GM18505 (cell line): ENCODE measurements at regions not wholly inside any gene's neighbourhood (a gene's known extent, or its start where the extent isn't known, plus 50 kb on each side); places are given as distances from the start of the nearest gene placed in this dataset.
"Not testable (repeated sequence)": the region's sequence is repeated elsewhere in the genome, so short reads cannot be mapped to it uniquely, and the experiment has no call there.

Source experiments
- ATAC-seq: cut with Tn5 transposase; IDR thresholded peaks from one replicate; pipeline ENCODE4 v1.9.1; 2021; ENCODE audit not compliant: unreplicated experiment
- POLR2A ChIP-seq: IDR thresholded peaks from 4 replicates; pipeline ENCODE4 v1.6.1; 2011; ENCODE audit warnings: borderline replicate concordance; ENCODE audit not compliant: insufficient read depth, insufficient read length; ENCODE audit errors: extremely low read depth

DNA sequence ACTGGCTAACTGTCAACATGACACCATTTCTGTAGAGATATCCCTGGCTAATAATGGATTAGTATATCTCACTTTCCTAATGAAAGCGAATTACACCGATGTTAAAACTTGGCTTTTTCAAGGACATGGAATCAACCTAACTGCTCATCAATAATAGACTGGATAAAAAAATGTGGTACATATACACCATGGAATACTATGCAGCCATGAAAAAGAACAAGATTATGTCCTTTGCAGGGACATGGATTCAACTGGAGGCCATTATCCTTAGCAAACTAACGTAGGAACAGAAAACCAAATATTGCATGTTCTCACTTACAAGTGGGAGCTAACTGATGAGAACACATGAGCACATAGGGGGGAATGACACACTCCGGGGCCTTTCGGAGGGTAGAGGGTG, 62.6 kb downstream of the ZIC1 start:
- no peak for TF ChIP-seq POLR2A
- no peak for ATAC-seq

DNA sequence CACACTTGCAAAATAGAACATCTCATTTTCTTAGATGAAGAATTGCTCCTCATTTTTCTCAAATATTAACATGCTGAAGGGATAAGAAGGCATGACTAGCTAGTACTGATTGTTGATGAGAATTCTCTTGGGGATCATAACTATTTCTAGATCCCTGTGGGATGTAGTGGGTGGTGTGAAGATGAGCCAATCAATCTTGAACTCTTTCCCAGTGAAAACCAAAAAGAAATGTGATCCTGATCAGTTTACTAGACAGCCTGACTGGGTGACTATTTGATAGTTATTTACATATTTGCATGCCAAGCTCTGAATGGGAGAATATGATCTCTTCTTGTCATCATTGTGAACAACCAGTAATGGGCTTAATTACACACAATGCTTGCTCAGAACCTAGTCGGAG, 63.7 kb downstream of the ZIC1 start:
- no peak for ATAC-seq

DNA sequence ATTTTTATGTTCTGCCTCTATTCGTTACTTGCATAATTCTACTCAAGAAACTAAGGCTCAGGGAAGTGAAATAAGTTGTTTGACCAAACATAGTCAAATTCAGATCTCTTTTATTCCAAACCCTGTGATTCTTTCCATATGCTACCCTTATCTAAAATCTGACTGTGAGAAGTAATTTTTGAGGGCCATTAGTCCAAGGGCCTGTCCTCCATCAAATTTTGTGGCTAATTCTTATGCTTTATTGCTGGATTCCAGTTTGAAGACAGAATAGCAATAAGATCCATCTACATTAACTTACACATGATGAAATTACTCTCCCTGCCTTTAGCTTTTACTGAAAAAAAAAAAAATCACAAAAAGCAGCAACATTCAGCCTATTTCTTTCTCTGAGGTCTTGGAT, 74.0 kb downstream of the ZIC1 start:
- no peak for ATAC-seq
- no peak for TF ChIP-seq POLR2A

More for the DNA sequence above, 63.7 kb downstream of the ZIC1 start:
- TF ChIP-seq POLR2A: no peak

DNA sequence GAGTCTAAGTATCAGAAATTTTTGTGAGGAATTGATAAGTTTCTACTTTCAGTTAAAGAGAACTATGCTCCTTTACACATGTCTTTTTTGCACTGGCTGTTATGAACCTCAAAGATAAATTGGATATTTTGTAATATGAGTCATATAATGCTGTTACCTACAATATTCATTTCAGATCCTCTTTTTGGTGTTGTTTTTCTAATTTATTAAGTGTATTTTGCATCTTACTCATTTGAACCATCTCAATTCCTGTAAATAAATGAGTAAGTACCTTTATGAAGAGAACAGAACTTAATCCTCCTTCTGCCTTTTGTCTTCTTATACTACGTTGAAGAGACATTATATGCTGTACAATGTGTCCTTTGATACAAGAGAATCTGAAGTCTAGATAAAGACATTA, 74.4 kb downstream of the ZIC1 start:
- no peak for TF ChIP-seq POLR2A
- ATAC-seq: no peak

DNA sequence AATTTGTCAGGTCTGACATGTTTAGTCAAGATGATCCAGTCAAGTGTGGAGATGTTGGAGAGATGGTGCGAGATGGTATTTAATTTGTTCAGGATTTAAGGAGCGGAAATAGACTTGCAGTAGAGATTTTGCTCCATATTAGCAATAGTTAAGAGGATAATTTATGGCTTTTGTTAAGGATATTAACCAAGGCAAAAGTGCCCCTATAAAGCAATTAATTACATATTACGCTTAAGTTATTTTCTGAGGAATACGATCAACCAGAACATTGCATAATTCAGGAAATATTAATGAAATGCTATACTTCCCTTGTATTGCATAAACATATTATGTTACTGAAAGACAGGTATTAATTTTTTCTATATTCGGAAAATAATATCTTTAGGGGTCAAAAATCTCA, 83.9 kb downstream of the ZIC1 start:
- no peak for TF ChIP-seq POLR2A
- ATAC-seq: no peak

DNA sequence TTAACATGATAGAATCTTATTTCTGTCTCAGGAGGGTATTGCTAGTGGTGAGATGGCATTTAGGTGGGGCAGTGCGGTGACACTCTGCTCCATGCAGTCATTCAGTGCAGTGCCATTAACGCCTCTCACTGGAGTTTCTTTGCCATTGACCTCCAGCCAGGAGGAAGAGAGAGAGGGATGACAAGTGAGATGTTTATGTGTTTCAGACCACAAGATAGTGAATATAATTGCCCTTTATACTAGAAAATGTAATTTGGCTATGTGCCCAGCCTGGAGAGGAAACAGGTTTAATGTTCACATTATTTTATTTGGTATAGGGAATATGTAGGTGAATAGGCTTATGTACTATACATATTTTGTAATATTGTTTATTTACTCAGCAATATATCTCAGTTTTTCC, 84.5 kb downstream of the ZIC1 start:
- TF ChIP-seq POLR2A: no peak
- no peak for ATAC-seq

DNA sequence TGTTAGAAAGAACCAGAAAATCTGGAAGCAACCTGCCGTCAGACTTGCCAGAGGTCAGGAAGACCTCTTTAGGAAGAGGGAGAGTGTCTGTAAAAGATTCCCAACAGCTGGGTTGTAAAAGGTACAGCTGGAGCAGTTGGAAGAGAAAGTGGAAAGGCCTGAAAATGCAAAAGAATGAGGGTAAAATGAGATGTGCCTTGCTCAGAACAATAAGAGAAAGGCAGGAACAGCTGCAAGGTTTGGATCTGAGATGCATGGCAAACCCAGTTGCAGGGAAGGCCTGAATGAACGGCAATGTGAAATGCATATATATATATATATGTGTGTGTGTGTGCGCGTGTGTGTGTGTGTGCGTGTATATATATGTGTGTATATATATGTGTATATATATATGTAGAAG, 88.1 kb downstream of the ZIC1 start:
- no peak for ATAC-seq
- no peak for TF ChIP-seq POLR2A

DNA sequence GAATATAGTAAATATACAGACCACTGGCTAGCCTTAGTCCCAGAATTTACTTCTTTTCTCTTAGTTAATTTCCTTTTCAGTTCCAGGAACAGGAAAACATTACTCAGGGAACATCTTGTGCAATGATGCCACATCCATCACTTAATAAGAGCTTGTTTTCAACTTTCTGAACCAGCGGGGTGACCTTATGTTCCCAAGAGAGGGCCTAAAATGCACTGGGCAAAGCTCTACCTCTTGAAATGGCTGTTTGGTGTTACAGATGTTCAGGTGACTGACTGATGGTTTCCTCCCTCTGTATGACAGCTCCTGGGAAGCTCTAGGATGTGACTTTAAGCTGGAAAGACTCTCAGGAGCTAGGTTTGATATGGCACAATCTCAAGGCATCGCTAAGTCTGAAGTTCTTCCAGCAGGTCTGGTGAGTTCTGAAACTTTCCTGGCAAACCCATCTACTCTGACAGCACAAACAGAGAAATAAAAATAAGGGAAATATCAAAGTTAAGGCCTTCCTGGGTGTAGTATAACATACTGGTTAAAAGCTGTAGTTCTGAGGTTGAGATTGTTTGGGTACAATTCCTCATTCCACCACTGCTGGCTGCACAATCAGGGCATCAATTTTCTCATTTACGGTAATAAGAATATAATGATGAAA, 98.6 kb downstream of the ZIC1 start:
- no peak for ATAC-seq

DNA sequence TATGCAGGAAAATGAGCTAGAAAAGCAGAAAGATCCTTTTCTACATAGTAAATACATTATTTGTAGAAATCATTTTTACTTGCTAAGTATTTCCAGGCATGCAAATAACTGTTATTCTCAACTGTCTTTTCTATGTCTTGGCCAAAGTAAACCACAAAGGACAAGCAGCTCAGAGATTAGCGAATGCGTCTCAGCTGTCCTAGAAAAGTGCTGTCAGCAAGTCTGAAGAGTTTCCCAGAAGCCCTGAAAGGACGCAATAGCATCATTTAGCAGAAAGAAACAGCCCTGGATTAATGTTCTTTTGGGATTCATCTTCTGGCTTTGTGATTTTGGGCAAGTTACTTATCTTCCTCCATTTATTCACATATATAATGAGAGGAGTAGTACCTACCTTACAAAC, 100.3 kb downstream of the ZIC1 start:
- no peak for ATAC-seq
- no peak for TF ChIP-seq POLR2A

More for the DNA sequence above, 98.6 kb downstream of the ZIC1 start:
- TF ChIP-seq POLR2A: no peak

DNA sequence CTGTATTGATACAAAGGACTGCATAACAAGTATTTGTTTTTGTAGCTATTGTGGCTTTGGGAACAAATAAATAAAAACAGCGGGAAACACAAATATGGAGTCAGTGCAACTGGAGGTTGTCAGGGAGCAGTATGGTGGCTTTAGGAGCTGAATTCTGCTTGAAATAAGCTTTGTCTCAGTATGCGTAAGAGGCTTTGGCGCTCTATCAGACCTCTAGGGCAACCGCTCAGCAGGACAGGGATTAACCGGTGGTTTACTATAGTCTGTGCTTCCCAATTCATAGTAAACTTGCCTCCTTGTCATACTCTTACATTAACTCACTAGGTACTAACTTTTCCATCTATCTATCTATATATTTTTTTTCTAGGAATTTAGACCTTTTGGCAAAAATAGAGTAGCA, 104.6 kb downstream of the ZIC1 start:
- no peak for TF ChIP-seq POLR2A

DNA sequence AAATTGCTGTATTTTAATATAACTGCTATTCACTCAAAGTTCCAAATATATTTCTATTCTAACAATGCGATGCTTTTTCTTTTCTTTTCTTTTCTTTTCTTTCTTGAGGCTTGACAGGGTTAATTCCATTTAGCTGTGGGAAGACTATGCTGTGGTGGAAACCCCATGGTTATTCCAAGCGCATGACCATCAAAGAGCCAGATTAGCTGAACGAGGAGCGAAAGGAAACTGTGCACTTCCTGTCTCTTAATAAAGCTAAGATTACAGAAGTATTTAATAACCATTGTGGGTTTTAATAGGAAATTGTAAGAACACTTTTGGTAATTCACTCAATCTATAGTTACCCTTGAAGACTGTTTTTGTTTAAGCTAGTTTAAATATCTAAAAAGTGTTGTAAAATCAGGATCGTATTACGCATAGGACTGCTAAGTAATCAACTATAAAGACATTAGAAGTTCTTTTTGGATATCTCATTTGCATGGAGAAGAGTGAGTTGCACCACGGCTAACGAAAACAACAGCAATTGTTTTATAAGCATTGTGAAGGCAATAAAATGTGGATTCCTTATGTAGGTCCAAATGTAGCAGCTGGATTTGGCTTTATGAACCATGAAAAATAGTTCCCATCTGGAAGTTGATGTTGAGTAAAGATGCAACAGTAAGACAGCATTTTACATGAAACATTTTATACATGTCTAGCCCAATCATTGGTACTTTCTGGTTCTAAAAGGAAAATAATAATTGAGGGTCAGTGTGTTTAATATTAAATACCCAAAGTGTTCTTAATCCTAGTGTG, 105.4 kb downstream of the ZIC1 start:
- no peak for ATAC-seq
- no peak for TF ChIP-seq POLR2A

More for the DNA sequence above, 104.6 kb downstream of the ZIC1 start:
- no peak for ATAC-seq

DNA sequence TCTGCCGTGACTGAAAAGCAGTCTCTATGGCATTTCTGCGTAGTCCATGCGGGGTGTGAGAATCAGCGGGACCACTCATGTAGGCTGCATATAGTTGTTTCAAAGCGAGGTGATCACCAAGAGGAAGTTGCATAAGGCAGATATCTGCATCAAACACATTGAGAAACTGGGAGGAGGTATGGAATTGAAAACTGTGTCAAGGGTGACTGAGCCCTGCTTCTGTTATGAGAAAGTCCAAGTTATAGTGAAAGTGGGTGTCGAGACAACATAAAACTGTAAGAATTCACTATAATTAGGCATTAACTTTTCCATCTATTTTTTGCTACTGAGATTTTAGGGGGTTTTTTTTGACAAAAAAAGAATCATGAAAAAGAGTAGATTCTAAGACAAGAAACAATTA, 109.3 kb downstream of the ZIC1 start:
- TF ChIP-seq POLR2A: no peak
- no peak for ATAC-seq

DNA sequence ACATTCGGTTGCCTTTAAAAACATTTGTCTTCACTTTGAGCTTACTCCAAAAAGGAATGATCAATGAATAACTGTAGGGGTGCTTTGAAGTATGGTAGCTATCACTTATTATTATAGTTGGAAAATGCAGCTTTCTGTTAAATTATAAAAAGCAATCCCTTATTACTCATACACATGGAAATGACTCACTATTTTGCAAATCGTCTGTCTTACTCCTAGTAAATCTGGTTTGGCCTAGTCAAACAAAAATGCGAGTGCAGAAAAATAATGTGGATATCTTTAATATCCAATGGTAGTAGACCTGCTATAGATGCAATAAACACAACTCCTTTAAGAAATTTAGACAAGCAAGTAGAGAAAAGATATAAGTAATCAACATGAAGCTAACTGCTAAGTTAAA, 112.5 kb downstream of the ZIC1 start:
- TF ChIP-seq POLR2A: no peak
- no peak for ATAC-seq

DNA sequence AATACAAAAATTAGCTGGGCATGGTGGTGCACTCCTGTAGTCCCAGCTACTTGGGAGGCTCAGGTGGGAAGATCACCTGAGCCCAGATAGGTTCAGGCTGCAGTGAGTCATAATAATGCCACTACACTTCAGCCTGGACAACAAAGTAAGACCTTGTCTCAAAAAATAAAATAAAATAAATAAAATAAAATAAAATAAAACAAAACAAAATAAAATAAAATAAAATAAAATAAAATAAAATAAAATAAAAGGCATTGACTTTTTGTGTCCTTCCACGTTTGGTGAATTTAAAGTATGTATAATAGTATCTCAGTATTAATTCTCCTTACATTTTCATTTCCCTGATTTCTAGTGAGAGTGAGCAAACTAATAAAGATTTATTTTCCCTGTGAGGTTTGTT, 113.6 kb downstream of the ZIC1 start:
- not testable (repeated sequence) for ATAC-seq
